Stimulated activated naive CD8-positive, alpha-beta T cell treated with anti-CD3 and anti-CD28 coated beads, Interleukin-15, Interleukin-2, amounts not matched to agents 100 ng/mL and 50 ng/mL, for 24 hours (primary cell): ENCODE measurements at regions not wholly inside any gene's neighbourhood (a gene's known extent, or its start where the extent isn't known, plus 50 kb on each side); places are given as distances from the start of the nearest gene placed in this dataset.

Experiments used
- H3K27ac Mint-ChIP-seq: one replicate; pipeline ENCODE4 v1.8.0; 2021; ENCODE audit warnings: mild to moderate bottlenecking, mixed read lengths
- H3K27me3 Mint-ChIP-seq: one replicate; pipeline ENCODE4 v1.8.0; 2021; ENCODE audit warnings: mixed read lengths
- H3K36me3 Mint-ChIP-seq: one replicate; pipeline ENCODE4 v1.8.0; 2021; ENCODE audit warnings: low read depth, mixed read lengths
- H3K4me1 Mint-ChIP-seq: one replicate; pipeline ENCODE4 v1.8.0; 2021; ENCODE audit warnings: low read depth, mixed read lengths
- H3K4me3 Mint-ChIP-seq: one replicate; pipeline ENCODE4 v1.8.0; 2021; ENCODE audit warnings: mild to moderate bottlenecking, mixed read lengths
- H3K9me3 Mint-ChIP-seq: one replicate; pipeline ENCODE4 v1.8.0; 2021; ENCODE audit warnings: mixed read lengths

- Mint-ChIP-seq H3K27ac (no peak overlapping the region), H3K4me1 (peaks cover 6% of the 10 kb centered on the region), H3K4me3 (no peak overlapping the region), H3K36me3 (no peaks in the 10 kb centered on the region), H3K27me3 (peaks cover 3% of the 10 kb centered on the region), H3K9me3 (peaks cover 12% of the 10 kb centered on the region)
Measured at GRCh38 chr16:86213437-86214205, 296.7 kb upstream of the FOXF1 start.

DNA sequence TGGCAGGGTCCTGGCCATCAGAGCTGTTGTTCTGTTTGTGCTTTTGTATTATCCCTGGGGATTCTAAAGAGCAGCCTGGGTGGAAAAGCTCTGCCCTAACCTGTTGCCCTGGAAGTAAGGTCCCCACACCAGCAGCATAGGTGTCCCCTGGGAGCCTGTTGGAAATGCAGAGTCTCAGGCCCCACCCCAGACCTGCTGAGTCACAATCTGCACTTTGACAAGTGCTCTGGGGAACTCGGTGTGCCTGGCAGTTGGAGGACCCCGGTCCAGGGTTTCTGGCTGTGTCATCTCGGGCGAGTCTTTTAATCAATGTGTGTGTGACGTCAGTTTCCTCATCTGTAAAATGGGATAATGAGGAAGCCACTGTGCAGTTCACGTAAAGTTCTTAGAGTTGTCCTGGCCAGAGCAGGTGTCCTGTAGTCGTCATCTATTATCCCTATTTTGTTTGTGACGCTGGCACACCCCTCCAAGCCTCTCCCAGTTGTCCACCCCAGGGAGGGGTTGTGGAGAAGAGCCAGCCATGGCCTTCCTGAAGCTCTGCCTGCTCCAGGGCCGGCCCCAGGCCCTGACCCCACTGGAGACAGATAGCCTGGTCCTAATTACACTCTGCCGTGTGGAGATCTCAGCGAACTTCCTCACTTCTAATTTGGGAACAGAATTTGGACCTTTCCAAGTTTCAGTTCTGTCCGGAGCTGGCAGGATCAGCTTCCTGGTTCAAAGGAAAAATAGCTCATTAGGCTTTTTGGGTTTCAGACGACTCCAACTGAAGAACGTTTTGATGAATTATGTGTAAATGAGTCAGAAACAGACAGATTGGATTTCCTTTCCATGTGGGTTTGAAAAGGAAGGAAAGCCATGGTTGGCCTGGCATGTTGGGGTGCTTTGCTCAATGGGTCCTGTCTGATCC is 295.7 kb upstream of the FOXF1 start:
- Mint-ChIP-seq H3K36me3 (no peaks in the 10 kb centered on the region), H3K27me3 (peaks cover 3% of the 10 kb centered on the region), H3K4me1 (peaks cover 6% of the 10 kb centered on the region), H3K4me3 (no peak overlapping the region), H3K27ac (no peak overlapping the region), H3K9me3 (peaks cover 12% of the 10 kb centered on the region)

DNA sequence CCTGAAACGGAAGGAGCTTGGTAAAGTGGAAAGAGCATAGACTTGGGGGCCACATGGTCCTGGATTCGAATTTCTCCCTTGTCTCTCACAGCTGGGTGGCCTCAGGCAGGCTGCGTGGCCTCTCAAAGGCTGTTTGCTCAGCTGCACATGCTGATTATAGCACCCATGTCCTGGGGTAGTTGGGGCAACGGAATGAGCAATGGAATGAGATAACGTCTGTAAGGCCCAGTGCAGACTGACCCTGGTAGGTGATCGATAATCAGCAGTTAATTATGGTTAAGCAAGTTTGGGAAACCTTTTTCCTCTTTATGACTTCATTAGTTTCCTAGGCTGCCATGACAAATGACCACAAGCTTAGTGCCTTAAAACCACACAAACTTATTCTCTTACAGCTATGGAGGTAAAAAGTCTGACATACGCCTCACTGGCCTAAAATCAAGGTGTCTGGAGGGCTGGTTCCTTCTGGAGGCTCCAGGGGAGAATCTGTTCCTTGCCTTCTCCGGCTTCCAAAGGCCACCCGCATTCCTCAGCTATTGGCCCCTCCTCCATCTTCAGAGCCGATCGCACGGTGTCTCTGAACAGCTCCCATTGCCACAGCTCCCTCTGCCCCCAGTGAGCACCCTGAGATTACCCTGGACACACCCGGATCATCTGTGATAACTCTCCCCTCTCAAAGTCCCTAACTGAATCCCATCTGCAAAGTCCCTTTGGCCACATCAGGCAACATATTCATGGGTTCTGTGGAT is 294.9 kb upstream of the FOXF1 start:
- no peak overlapping the region for H3K4me3 Mint-ChIP-seq
- peaks cover 12% of the 10 kb centered on the region for H3K9me3 Mint-ChIP-seq
- H3K4me1 Mint-ChIP-seq, result peaks cover 6% of the 10 kb centered on the region
- no peak overlapping the region for H3K27ac Mint-ChIP-seq
- no peaks in the 10 kb centered on the region for H3K36me3 Mint-ChIP-seq
- peaks cover 7% of the 10 kb centered on the region for H3K27me3 Mint-ChIP-seq

DNA sequence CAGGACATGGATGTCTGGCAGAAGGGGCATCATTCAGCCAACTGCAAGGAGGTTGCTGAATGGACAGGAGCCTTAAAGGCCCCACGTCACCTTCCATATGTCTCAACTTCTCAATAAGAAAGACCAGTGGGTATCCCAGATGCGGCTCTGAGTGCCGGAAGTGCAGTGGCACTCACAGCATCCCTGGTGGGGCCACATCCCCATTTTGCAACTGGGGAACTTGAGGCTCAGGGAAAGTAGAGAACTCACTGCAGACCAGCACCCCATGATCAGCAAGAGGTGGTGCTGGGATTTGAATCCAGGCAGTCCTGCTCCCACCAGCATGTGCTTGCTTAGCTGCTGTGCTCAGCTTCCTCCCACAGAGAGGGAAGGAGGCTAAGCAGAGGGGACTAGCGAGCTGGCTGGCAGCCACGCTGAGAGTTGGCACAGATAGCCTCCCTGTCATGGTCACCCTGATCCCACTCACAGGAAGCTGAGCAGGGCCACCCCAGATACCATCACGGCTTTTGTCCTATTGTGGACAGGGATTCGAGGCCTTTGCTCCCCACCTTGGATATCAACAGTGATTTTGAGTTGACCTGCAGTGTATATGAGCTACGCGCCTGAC is 294.2 kb upstream of the FOXF1 start:
- H3K27me3 Mint-ChIP-seq, result peaks cover 14% of the 10 kb centered on the region
- H3K27ac Mint-ChIP-seq, result no peak overlapping the region
- H3K9me3 Mint-ChIP-seq, result peaks cover 12% of the 10 kb centered on the region
- no peak overlapping the region for H3K4me3 Mint-ChIP-seq
- peaks cover 6% of the 10 kb centered on the region for H3K4me1 Mint-ChIP-seq
- no peaks in the 10 kb centered on the region for H3K36me3 Mint-ChIP-seq

DNA sequence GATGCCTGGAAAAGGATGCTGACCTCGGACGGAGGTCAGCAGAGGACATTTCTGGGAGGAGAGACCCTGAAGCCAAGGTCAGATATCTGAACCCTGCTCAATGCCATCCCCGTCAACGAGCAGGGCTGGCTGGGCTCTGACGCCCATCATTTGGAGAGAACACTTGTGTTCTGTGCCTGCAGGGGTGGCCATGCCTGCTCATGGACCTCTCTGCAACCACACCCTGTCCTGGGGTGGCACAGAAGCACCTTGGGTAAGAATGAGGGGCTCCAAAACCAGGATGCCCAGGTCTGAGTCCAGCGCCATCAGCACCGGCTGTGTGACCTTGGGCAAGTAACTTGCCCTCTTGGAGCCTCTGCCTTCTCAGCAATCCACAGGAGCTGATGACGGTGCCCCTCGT is 293.7 kb upstream of the FOXF1 start:
- H3K36me3 Mint-ChIP-seq, result no peaks in the 10 kb centered on the region
- peaks cover 14% of the 10 kb centered on the region for H3K27me3 Mint-ChIP-seq
- H3K27ac Mint-ChIP-seq, result no peak overlapping the region
- H3K4me1 Mint-ChIP-seq, result peaks cover 6% of the 10 kb centered on the region
- peaks cover 12% of the 10 kb centered on the region for H3K9me3 Mint-ChIP-seq
- H3K4me3 Mint-ChIP-seq, result no peak overlapping the region

GRCh38 chr16:86217001-86217890 is 293.1 kb upstream of the FOXF1 start:
- H3K9me3 Mint-ChIP-seq, result peaks cover 8% of the 10 kb centered on the region
- H3K27me3 Mint-ChIP-seq, result peaks cover 19% of the 10 kb centered on the region
- no peak overlapping the region for H3K4me3 Mint-ChIP-seq
- H3K27ac Mint-ChIP-seq, result no peak overlapping the region
- H3K36me3 Mint-ChIP-seq, result no peaks in the 10 kb centered on the region
- peaks cover 6% of the 10 kb centered on the region for H3K4me1 Mint-ChIP-seq

- no peak overlapping the region for H3K4me3 Mint-ChIP-seq
- peaks cover 22% of the 10 kb centered on the region for H3K27me3 Mint-ChIP-seq
- H3K9me3 Mint-ChIP-seq, result peaks cover 2% of the 10 kb centered on the region
- H3K27ac Mint-ChIP-seq, result no peak overlapping the region
- peaks cover 1% of the 10 kb centered on the region for H3K4me1 Mint-ChIP-seq
- no peaks in the 10 kb centered on the region for H3K36me3 Mint-ChIP-seq
Measured at GRCh38 chr16:86217891-86218270, 292.4 kb upstream of the FOXF1 start.

DNA sequence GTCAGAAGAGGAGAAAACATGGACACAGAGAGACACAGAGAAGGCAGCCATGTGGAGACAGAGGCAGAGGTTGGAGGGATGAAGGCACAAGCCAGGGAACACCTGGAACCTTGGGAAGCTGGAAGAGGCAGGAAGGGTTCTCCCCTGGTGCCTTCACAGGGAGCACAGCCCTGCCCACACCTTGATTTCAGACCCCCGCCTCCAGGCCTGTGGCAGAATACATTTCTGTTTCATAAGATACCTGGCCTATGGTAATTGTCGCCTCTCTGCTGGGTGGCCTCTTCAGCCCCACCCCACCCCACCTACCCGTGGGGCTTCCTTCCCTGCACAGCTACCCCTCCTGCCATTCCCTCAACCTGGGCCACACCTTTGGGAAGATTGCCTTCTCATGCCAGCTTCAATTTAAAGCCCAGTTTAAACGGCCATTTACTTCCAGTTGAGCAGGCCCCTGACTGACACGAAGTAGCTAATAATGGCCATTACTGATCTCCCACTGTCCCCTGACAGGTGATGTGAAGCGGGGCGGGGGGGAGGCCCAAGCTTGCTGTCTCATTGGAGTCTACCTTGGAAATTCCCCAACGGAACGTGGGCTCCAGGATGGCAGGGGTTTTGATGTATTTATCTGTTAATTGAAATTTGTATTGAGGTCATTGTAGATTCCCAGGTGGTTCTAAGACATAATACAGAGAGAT is 291.7 kb upstream of the FOXF1 start:
- Mint-ChIP-seq H3K36me3 (no peaks in the 10 kb centered on the region), H3K9me3 (no peaks in the 10 kb centered on the region), H3K4me1 (no peaks in the 10 kb centered on the region), H3K4me3 (no peak overlapping the region), H3K27me3 (peaks cover 28% of the 10 kb centered on the region), H3K27ac (no peak overlapping the region)

DNA sequence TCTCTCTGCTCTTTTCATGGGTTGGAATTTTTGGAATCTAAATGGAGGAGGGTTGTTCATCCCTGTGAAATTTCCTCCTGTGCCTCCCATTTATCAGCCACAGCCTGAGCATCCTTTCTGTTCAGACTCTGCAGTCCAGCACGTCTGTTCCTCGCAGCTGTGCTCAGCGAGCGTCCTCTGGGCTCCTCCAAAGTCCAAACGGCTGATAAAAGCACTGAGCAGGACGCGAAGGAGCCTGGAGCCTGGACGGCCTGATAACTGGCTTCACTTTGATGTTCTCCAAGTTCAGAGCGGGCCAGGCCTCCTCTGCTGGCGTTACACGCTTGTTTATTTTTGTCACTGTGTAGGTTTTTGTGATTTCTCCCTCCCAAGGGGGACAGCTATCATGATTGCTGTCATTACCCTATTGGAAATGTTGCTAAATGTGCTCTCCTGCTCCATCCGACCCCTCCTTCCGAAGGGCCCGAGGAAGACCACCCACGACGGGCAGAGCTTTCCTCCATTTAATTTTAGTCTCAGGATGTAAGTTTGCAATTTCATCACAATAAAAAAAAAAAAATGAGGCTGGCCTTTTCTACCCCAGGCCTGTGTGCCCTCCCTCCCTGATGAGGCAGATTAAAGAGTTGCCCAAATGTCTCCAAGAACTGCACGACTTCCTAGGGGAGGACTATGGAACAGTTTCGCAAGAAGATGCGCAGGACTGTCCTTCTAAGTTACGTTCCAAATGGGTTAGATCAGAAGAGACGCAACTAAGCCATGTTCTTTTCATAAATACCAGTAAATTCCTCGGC is 290.5 kb upstream of the FOXF1 start:
- H3K4me3 Mint-ChIP-seq, result no peak overlapping the region
- H3K27me3 Mint-ChIP-seq, result peaks cover 28% of the 10 kb centered on the region
- no peak overlapping the region for H3K27ac Mint-ChIP-seq
- no peaks in the 10 kb centered on the region for H3K36me3 Mint-ChIP-seq
- no peaks in the 10 kb centered on the region for H3K4me1 Mint-ChIP-seq
- no peaks in the 10 kb centered on the region for H3K9me3 Mint-ChIP-seq

DNA sequence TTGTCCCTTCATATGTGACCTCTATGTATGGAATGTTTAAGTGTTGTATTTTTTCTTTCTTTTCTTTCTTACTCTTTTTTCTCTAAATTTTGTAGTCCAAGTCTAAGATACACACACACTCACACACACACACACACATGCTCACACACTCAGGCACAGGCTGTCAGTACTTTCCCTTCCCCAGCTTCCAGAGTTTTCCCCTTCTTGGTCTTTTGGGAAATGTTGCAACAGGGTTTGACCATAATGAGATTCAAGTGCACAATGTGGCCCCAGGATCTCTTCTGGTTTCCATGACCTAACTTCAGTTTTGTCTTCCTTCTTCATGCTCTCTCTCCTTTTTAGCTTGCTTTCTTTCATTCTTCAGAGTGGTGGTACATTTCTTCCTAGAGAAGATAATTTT is 289.8 kb upstream of the FOXF1 start:
- H3K4me1 Mint-ChIP-seq, result no peaks in the 10 kb centered on the region
- no peak overlapping the region for H3K4me3 Mint-ChIP-seq
- no peak overlapping the region for H3K27ac Mint-ChIP-seq
- H3K27me3 Mint-ChIP-seq, result peaks cover 28% of the 10 kb centered on the region
- no peaks in the 10 kb centered on the region for H3K9me3 Mint-ChIP-seq
- no peaks in the 10 kb centered on the region for H3K36me3 Mint-ChIP-seq

DNA sequence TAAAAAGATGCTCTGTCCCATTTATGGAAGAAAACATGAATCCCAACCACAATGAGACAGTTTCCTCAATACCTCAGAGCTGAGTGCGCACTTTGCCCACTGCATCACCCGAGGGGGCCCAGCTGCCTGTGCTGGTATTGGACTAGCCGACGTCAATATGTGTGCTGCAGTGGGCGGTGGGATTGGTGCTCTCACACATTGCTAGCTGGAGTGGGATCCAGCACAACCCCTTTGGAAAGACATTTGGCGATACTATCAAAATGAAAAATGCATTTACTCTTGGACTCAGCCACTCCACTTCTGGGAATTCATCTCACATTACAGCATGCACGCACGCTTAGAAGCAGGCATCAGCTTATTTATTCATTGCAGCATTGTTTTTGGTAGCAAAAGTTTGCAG is 289.2 kb upstream of the FOXF1 start:
- no peaks in the 10 kb centered on the region for H3K9me3 Mint-ChIP-seq
- H3K27me3 Mint-ChIP-seq, result peaks cover 28% of the 10 kb centered on the region
- H3K36me3 Mint-ChIP-seq, result no peaks in the 10 kb centered on the region
- H3K4me1 Mint-ChIP-seq, result no peaks in the 10 kb centered on the region
- H3K4me3 Mint-ChIP-seq, result no peak overlapping the region
- no peak overlapping the region for H3K27ac Mint-ChIP-seq

- Mint-ChIP-seq H3K36me3 (no peaks in the 10 kb centered on the region), H3K27me3 (peaks cover 27% of the 10 kb centered on the region), H3K9me3 (no peaks in the 10 kb centered on the region), H3K4me3 (no peak overlapping the region), H3K27ac (no peak overlapping the region), H3K4me1 (no peaks in the 10 kb centered on the region)
Measured at GRCh38 chr16:86222547-86222946, 287.8 kb upstream of the FOXF1 start.
